ENCODE measurements at regions not wholly inside any gene's neighbourhood (a gene's known extent, or its start where the extent isn't known, plus 50 kb on each side); places are given as distances from the start of the nearest gene placed in this dataset.

DNA sequence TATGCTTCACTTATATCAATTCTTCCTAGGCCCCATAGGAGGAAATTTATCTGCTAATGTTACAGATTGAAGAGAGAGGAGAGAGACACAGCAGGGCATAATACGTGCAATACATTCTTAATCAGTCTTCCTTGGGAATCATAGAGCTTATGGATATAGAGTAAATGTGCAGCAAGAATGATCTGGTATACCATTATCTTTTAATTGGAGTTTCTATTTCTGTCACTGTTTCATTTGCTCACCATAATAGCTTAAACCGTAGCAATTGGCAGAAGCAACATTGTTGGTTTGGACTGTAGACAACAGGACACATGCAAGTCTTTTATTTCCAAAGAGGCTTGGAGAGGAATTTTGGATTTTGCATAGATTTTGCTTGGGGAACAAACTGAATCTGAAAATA is 68.1 kb upstream of the PCSK2 start:
- no peak overlapping the region for H2AFZ ChIP-seq (ENCODE audit: low read length)
- intact Hi-C loops (cut with micrococcal nuclease; ENCODE audit: unreplicated experiment) = no loop called here
- no peaks in the 10 kb centered on the region for H3K36me3 ChIP-seq (ENCODE audit: insufficient read depth, low read length)
- H3K27ac ChIP-seq (ENCODE audit: low read depth, low read length, poor library complexity, severe bottlenecking) = no peak overlapping the region
- CTCF ChIA-PET (ENCODE audit: unreplicated experiment) = no interaction called here
- H3K4me3 ChIP-seq (ENCODE audit: low read depth, low read length, poor library complexity, severe bottlenecking) = no peak overlapping the region
- no peaks in the 10 kb centered on the region for H3K9me2 ChIP-seq (ENCODE audit: insufficient read depth, low read length)
- no peak for DNase-seq (ENCODE audit: low spot score)
- no peaks in the 10 kb centered on the region for H3K9me3 ChIP-seq (ENCODE audit: low read length)
- TF ChIP-seq, protein P1, sequence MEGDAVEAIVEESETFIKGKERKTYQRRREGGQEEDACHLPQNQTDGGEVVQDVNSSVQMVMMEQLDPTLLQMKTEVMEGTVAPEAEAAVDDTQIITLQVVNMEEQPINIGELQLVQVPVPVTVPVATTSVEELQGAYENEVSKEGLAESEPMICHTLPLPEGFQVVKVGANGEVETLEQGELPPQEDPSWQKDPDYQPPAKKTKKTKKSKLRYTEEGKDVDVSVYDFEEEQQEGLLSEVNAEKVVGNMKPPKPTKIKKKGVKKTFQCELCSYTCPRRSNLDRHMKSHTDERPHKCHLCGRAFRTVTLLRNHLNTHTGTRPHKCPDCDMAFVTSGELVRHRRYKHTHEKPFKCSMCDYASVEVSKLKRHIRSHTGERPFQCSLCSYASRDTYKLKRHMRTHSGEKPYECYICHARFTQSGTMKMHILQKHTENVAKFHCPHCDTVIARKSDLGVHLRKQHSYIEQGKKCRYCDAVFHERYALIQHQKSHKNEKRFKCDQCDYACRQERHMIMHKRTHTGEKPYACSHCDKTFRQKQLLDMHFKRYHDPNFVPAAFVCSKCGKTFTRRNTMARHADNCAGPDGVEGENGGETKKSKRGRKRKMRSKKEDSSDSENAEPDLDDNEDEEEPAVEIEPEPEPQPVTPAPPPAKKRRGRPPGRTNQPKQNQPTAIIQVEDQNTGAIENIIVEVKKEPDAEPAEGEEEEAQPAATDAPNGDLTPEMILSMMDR (conservative IDR thresholded peaks at IDR 0.05; ENCODE audit: low read length) = no peak
- TF ChIP-seq EZH2phosphoT487 (IDR thresholded peaks at IDR 0.05; ENCODE audit: borderline replicate concordance, low read depth, low read length) = no peak
- POLR2A ChIA-PET = no interaction called here
- H4K20me1 ChIP-seq (ENCODE audit: insufficient read depth, low read length) = no peaks in the 10 kb centered on the region
- H3K4me2 ChIP-seq (ENCODE audit: low read length) = no peak overlapping the region
- H3K79me2 ChIP-seq (ENCODE audit: insufficient read depth, low read depth, low read length) = no peaks in the 10 kb centered on the region
- no peaks in the 10 kb centered on the region for H3K4me1 ChIP-seq (ENCODE audit: insufficient read depth, low read length, poor library complexity, severe bottlenecking)
- no TSS peak for BruUV-seq (replicated peaks)

DNA sequence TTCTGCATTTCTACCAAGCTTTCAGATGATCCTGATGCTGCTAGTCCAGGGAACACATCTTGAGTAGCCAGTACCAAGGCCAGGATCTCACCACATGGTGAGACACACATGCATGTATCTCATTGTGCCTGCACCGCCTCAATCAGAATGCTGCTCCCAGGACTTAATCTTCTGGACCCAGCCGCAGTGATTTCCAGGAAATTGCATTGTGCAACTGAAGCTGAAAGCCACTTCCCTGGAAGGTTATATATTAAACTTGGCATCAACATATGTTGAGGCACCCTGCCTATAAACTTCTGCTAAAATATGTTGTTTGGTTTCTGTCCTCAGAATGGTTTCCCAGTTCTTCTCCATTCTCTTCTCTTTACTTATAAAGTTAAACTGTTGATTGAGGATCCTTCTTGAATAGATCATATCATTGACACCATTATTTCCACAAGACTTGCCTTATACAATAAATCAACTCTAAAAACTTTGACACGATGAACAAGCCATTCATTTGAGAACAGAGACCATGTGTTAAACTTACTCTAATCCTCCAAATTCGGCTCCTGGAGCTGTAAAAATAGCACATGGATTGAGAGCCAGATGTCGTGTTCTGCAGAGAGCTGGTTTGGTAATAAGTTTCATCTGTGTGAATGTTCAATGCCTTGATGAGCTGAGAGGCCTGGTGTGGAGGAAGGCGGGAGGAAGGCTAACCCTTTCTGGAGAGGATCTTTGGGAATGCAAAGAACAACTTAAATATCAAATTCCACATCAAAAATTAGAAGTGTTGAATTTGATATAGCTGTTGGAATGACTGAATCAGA is 65.0 kb upstream of the PCSK2 start:
- TF ChIP-seq EZH2phosphoT487 (IDR thresholded peaks at IDR 0.05; ENCODE audit: borderline replicate concordance, low read depth, low read length) = no peak
- TF ChIP-seq, protein P1 (conservative IDR thresholded peaks at IDR 0.05; ENCODE audit: low read length) = no peak
- CTCF ChIA-PET (ENCODE audit: unreplicated experiment) = no interaction called here

DNA sequence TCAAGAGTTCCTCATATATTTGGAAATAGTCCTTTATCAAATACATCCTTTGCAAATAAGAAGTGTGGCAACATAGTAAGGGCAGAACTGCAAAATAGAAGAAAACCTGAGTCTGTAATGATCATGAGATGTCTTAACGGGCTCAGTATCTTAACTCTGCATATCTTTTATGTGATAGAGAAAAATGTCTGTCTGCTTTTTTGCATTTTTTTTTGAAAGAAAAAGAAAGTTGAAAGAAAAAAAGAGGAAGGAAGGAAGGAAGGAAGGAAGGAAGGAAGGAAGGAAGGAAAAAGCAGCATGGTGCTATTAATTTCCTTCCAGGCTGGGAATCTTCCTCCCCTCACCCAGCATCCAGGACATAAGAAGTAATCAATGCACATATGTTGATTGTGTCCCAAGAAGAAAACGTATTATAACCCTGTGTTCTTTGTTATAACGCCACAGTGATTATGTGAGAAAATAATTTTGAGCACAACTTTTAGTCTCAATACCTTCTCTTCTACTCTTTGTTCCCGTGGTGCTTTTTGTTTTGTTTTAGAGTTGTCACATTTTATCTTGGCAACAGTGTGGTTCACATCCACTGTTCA is 58.7 kb upstream of the PCSK2 start:
- ChIA-PET POLR2A (no interaction called here), CTCF (ENCODE audit: unreplicated experiment) (no interaction called here)
- no peak overlapping the region for H2AFZ ChIP-seq (ENCODE audit: low read length)
- no peak overlapping the region for H3K4me3 ChIP-seq (ENCODE audit: low read depth, low read length, poor library complexity, severe bottlenecking)
- H3K4me2 ChIP-seq (ENCODE audit: low read length) = no peak overlapping the region
- no peaks in the 10 kb centered on the region for H3K79me2 ChIP-seq (ENCODE audit: insufficient read depth, low read depth, low read length)
- H3K4me1 ChIP-seq (ENCODE audit: insufficient read depth, low read length, poor library complexity, severe bottlenecking) = no peaks in the 10 kb centered on the region
- no peak for TF ChIP-seq EZH2phosphoT487 (IDR thresholded peaks at IDR 0.05; ENCODE audit: borderline replicate concordance, low read depth, low read length)
- TF ChIP-seq, protein P1 (conservative IDR thresholded peaks at IDR 0.05; ENCODE audit: low read length) = no peak
- no peak overlapping the region for H3K27ac ChIP-seq (ENCODE audit: low read depth, low read length, poor library complexity, severe bottlenecking)
- intact Hi-C loops (cut with micrococcal nuclease; ENCODE audit: unreplicated experiment) = no loop called here
- H3K9me2 ChIP-seq (ENCODE audit: insufficient read depth, low read length) = no peaks in the 10 kb centered on the region
- no peak for DNase-seq (ENCODE audit: low spot score)
- no peaks in the 10 kb centered on the region for H4K20me1 ChIP-seq (ENCODE audit: insufficient read depth, low read length)
- BruUV-seq (replicated peaks) = no TSS peak
- no peaks in the 10 kb centered on the region for H3K9me3 ChIP-seq (ENCODE audit: low read length)
- no peaks in the 10 kb centered on the region for H3K36me3 ChIP-seq (ENCODE audit: insufficient read depth, low read length)

More for the DNA sequence above, 65.0 kb upstream of the PCSK2 start:
- no peaks in the 10 kb centered on the region for H3K4me1 ChIP-seq (ENCODE audit: insufficient read depth, low read length, poor library complexity, severe bottlenecking)
- no peak for DNase-seq (ENCODE audit: low spot score)
- no peaks in the 10 kb centered on the region for H3K79me2 ChIP-seq (ENCODE audit: insufficient read depth, low read depth, low read length)
- no peak overlapping the region for H2AFZ ChIP-seq (ENCODE audit: low read length)
- POLR2A ChIA-PET = interaction anchor here (0.5 kb wide), 1 partner anchor 206 kb away, joined by 4 read pairs; no protein-coding TSS in a partner anchor
- H3K9me2 ChIP-seq (ENCODE audit: insufficient read depth, low read length) = no peaks in the 10 kb centered on the region
- no TSS peak for BruUV-seq (replicated peaks)
- H3K9me3 ChIP-seq (ENCODE audit: low read length) = no peaks in the 10 kb centered on the region
- H3K4me3 ChIP-seq (ENCODE audit: low read depth, low read length, poor library complexity, severe bottlenecking) = no peak overlapping the region
- no peaks in the 10 kb centered on the region for H3K36me3 ChIP-seq (ENCODE audit: insufficient read depth, low read length)
- H3K27ac ChIP-seq (ENCODE audit: low read depth, low read length, poor library complexity, severe bottlenecking) = no peak overlapping the region
- no peak overlapping the region for H3K4me2 ChIP-seq (ENCODE audit: low read length)
- no peaks in the 10 kb centered on the region for H4K20me1 ChIP-seq (ENCODE audit: insufficient read depth, low read length)
- intact Hi-C loops (cut with micrococcal nuclease; ENCODE audit: unreplicated experiment) = no loop called here

Measured in OCI-LY7 (cell line).